Calu3 (cell line): ENCODE measurements at regions not wholly inside any gene's neighbourhood (a gene's known extent, or its start where the extent isn't known, plus 50 kb on each side); places are given as distances from the start of the nearest gene placed in this dataset.

Experiments used
- BruUV-seq: library from RNA; stranded (reverse); fragments of 400-500 nt; replicated peaks from 2 replicates; lab custom pipeline; 2021; lab: Mats Ljungman, UMichigan
- CTCF ChIA-PET: fragments of 300-600 bp; sonication (Branson Sonifier 250); formaldehyde crosslinking; loops from one replicate; lab custom pipeline; 2022; ENCODE audit warnings: antibody characterized with exemption; lab: Charles Lee
- DNase-seq: peaks from one replicate; pipeline ENCODE4 v3.0.0; 2022
- H3K27ac Mint-ChIP-seq: one replicate; pipeline ENCODE4 v1.8.0; 2022; ENCODE audit warnings: mixed read lengths; ENCODE audit not compliant: unreplicated experiment
- H3K27me3 Mint-ChIP-seq: one replicate; pipeline ENCODE4 v1.8.0; 2022; ENCODE audit warnings: mixed read lengths; ENCODE audit not compliant: unreplicated experiment
- H3K36me3 Mint-ChIP-seq: one replicate; pipeline ENCODE4 v1.8.0; 2022; ENCODE audit warnings: mild to moderate bottlenecking, moderate library complexity, mixed read lengths; ENCODE audit not compliant: insufficient read depth, unreplicated experiment
- H3K4me1 Mint-ChIP-seq: one replicate; pipeline ENCODE4 v1.8.0; 2022; ENCODE audit warnings: mild to moderate bottlenecking, low read depth, mixed read lengths; ENCODE audit not compliant: unreplicated experiment
- H3K4me3 Mint-ChIP-seq: one replicate; pipeline ENCODE4 v1.8.0; 2022; ENCODE audit warnings: mild to moderate bottlenecking, low read depth, moderate library complexity, mixed read lengths; ENCODE audit not compliant: unreplicated experiment
- H3K9me3 Mint-ChIP-seq: one replicate; pipeline ENCODE4 v1.8.0; 2022; ENCODE audit warnings: low read depth, mixed read lengths; ENCODE audit not compliant: unreplicated experiment
- CTCF ChIP-seq: fragments of 200-600 bp; IDR thresholded peaks from one replicate; pipeline ENCODE4 v1.8.0; 2022; ENCODE audit warnings: antibody characterized with exemption; ENCODE audit not compliant: unreplicated experiment
- intact Hi-C: fragments of 100-400 bp; cut with micrococcal nuclease; formaldehyde crosslinking; loops from one replicate; pipeline ENCODE4 v1.10.0; 2022; ENCODE audit not compliant: unreplicated experiment

GRCh38 chr1:232182236-232182635 lies 447.7 kb downstream of the SIPA1L2 start:
- intact Hi-C loops = no loop called here
- CTCF ChIA-PET = no interaction called here
- H3K27ac Mint-ChIP-seq = no peak overlapping the region
- H3K4me3 Mint-ChIP-seq = no peak overlapping the region
- BruUV-seq = no TSS peak
- DNase-seq = no peak
- TF ChIP-seq CTCF = no peak
- no peaks in the 10 kb centered on the region for H3K9me3 Mint-ChIP-seq
- peaks cover 17% of the 10 kb centered on the region for H3K27me3 Mint-ChIP-seq
- no peaks in the 10 kb centered on the region for H3K4me1 Mint-ChIP-seq
- H3K36me3 Mint-ChIP-seq = no peaks in the 10 kb centered on the region

- TF ChIP-seq CTCF = no peak
- peaks cover 3% of the 10 kb centered on the region for H3K9me3 Mint-ChIP-seq
- no peaks in the 10 kb centered on the region for H3K4me1 Mint-ChIP-seq
- intact Hi-C loops = no loop called here
- H3K4me3 Mint-ChIP-seq = no peak overlapping the region
- no peaks in the 10 kb centered on the region for H3K36me3 Mint-ChIP-seq
- no peak for DNase-seq
- H3K27ac Mint-ChIP-seq = no peak overlapping the region
- BruUV-seq = no TSS peak
- H3K27me3 Mint-ChIP-seq = peaks cover 32% of the 10 kb centered on the region
- CTCF ChIA-PET = no interaction called here
Observed at GRCh38 chr1:232180779-232181136, 449.2 kb downstream of the SIPA1L2 start.

DNA sequence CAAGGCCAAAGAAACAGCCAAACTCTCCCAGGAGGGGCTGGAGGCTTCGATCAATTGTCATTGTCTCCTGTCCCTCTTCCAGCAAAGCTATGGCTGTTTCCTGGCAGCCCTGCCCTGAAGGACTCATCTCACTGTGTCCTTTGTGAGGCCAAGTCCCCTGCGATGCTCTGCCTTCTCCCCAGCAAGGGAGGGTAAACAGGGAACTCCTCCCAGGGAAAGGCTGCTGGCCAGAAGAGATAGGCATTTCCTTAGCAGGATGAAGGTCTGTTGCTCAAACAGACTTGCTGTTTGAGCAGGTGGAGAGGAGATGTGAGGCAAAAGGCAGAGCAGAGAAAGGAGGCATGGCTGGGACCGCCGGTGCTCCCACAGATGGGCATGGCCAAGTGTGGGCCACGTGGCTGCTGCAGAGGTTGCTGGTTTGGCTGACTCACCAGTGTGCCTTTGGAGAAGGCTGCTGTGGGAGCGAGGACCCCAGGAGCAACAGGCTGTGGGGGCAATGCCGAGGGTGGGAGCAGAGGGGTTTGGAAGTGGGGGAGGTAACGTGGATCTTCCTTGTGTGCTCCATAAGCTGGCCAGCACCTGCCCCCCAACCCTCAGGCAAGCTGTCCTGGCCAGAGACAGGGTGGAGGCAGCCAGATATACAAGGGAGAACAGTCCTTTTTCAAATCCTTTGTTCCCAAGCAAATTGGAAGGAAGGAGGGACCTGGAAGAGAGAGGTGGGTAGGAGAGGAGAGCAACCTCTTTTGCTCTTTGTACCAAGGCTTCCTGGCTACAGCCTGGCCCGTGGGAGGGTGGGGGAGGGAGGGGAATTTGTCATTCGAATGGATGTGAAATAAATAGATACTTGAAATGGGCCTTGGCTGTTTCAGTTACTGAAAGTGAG lies 449.8 kb downstream of the SIPA1L2 start:
- no peak for TF ChIP-seq CTCF
- intact Hi-C loops = no loop called here
- Mint-ChIP-seq H3K27me3 (peaks cover 33% of the 10 kb centered on the region), H3K4me1 (no peaks in the 10 kb centered on the region), H3K36me3 (no peaks in the 10 kb centered on the region), H3K9me3 (peaks cover 3% of the 10 kb centered on the region), H3K27ac (no peak overlapping the region), H3K4me3 (no peak overlapping the region)
- DNase-seq = no peak
- CTCF ChIA-PET = no interaction called here
- no TSS peak for BruUV-seq

GRCh38 chr1:232178191-232178590 lies 451.7 kb downstream of the SIPA1L2 start:
- H3K4me1 Mint-ChIP-seq = no peaks in the 10 kb centered on the region
- no peaks in the 10 kb centered on the region for H3K36me3 Mint-ChIP-seq
- no peak overlapping the region for H3K27ac Mint-ChIP-seq
- H3K4me3 Mint-ChIP-seq = no peak overlapping the region
- intact Hi-C loops = no loop called here
- peaks cover 3% of the 10 kb centered on the region for H3K9me3 Mint-ChIP-seq
- CTCF ChIA-PET = no interaction called here
- no peak for DNase-seq
- TF ChIP-seq CTCF = no peak
- H3K27me3 Mint-ChIP-seq = peaks cover 33% of the 10 kb centered on the region
- BruUV-seq = no TSS peak
